IMR-90 (cell line): ENCODE measurements at regions not wholly inside any gene's neighbourhood (a gene's known extent, or its start where the extent isn't known, plus 50 kb on each side); places are given as distances from the start of the nearest gene placed in this dataset.

Experiments
- CEBPB ChIP-seq: IDR thresholded peaks from 2 replicates; pipeline ENCODE4 v1.6.1; 2012; ENCODE audit warnings: low read depth, low read length, improper control_type of control experiment
- MAZ ChIP-seq: IDR thresholded peaks from 2 replicates; pipeline ENCODE4 v1.6.1; 2012; ENCODE audit warnings: low read depth, mild to moderate bottlenecking, low read length, improper control_type of control experiment, moderate library complexity, borderline replicate concordance
- POLR2A ChIP-seq: IDR thresholded peaks from 2 replicates; pipeline ENCODE4 v1.6.1; 2012; ENCODE audit warnings: mild to moderate bottlenecking, low read depth, low read length
- TF ChIP-seq, protein P1 (sequence below): conservative IDR thresholded peaks from 2 replicates; pipeline ENCODE4 v1.5.1; 2012; ENCODE audit warnings: mild to moderate bottlenecking, low read depth, low read length, improper control_type of control experiment

DNA sequence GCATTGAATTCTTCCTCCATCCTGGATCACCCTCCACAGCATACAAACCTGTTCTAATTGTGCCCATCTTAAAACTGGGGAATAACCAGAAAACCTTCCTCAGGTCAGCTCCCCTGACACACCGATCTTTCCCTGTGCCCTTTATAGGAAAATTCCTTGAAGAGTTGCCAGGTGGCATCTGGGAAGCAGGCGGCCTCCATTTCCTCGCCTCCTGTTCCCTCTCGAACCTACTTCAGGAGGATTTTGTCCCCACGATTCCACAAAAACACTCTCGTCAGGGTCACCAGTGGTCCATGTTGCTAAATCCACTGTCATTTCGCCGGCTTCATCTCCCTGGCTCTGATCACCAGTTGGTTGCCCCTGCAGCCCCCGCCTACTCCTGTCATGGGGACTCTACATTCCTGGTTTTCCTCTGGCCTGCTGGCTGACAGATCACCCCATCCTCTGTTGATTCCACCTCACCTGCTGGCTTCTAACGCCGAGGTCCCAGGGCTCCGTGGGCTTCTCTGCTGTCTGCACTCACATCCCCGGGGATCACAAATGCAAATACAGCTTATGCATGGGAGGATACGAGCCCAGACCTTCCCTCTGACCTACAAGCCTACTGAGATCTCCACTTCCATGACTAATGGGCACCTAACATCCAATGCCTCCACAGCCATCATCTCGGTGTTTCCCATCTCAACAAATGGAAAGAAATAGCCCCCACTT is 92.5 kb upstream of the PRDM11 start:
- TF ChIP-seq, protein P1, sequence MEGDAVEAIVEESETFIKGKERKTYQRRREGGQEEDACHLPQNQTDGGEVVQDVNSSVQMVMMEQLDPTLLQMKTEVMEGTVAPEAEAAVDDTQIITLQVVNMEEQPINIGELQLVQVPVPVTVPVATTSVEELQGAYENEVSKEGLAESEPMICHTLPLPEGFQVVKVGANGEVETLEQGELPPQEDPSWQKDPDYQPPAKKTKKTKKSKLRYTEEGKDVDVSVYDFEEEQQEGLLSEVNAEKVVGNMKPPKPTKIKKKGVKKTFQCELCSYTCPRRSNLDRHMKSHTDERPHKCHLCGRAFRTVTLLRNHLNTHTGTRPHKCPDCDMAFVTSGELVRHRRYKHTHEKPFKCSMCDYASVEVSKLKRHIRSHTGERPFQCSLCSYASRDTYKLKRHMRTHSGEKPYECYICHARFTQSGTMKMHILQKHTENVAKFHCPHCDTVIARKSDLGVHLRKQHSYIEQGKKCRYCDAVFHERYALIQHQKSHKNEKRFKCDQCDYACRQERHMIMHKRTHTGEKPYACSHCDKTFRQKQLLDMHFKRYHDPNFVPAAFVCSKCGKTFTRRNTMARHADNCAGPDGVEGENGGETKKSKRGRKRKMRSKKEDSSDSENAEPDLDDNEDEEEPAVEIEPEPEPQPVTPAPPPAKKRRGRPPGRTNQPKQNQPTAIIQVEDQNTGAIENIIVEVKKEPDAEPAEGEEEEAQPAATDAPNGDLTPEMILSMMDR, result no peak
- no peak for TF ChIP-seq CEBPB
- no peak for TF ChIP-seq POLR2A
- no peak for TF ChIP-seq MAZ
